BE2C (cell line): ENCODE measurements at regions not wholly inside any gene's neighbourhood (a gene's known extent, or its start where the extent isn't known, plus 50 kb on each side); places are given as distances from the start of the nearest gene placed in this dataset.

Experiments used
- DNase-seq: peaks from one replicate; pipeline ENCODE4 v3.0.0-alpha.2; 2020
- H3K27me3 ChIP-seq: fragments of 250-450 bp; sonication (Bioruptor Pico); 2 replicates; pipeline ENCODE4 v1.5.1; 2020; ENCODE audit warnings: mild to moderate bottlenecking
- H3K36me3 ChIP-seq: fragments of 250-450 bp; sonication (Bioruptor Pico); 2 replicates; pipeline ENCODE4 v1.5.1; 2020; ENCODE audit warnings: mild to moderate bottlenecking
- H3K4me1 ChIP-seq: fragments of 250-450 bp; sonication (Bioruptor Pico); 2 replicates; pipeline ENCODE4 v1.5.1; 2020
- H3K4me3 ChIP-seq: 2 replicates; pipeline ENCODE4 v1.5.1; 2011; ENCODE audit warnings: low read depth, low read length
- H3K9me3 ChIP-seq: fragments of 250-450 bp; sonication (Bioruptor Pico); 2 replicates; pipeline ENCODE4 v1.5.1; 2020
- TF ChIP-seq, protein P1 (sequence below): IDR thresholded peaks from 2 replicates; pipeline ENCODE4 v1.5.1; 2012; ENCODE audit warnings: mild to moderate bottlenecking, low read depth, low read length

DNA sequence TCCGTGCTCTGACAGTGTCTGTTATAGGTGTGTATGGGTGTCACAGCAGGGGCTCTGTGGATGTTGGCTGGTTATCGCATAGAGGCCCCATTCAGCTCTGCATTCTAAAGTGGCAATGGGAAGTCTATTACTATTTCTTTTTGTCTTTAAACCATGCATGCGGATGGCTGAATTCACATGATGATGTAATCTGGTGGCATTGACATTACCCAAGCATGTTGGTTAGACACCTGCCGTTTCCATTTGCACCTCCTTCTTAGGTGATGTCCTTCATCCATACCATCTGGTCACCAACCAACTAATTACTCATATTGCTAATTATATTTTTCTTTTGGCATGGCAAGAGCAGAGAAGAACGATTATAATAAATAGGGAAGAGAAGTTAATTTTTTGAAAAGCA, 270.8 kb upstream of the RGS6 start:
- no peaks in the 10 kb centered on the region for H3K36me3 ChIP-seq
- no peaks in the 10 kb centered on the region for H3K9me3 ChIP-seq
- no peak overlapping the region for H3K4me3 ChIP-seq
- TF ChIP-seq, protein P1, sequence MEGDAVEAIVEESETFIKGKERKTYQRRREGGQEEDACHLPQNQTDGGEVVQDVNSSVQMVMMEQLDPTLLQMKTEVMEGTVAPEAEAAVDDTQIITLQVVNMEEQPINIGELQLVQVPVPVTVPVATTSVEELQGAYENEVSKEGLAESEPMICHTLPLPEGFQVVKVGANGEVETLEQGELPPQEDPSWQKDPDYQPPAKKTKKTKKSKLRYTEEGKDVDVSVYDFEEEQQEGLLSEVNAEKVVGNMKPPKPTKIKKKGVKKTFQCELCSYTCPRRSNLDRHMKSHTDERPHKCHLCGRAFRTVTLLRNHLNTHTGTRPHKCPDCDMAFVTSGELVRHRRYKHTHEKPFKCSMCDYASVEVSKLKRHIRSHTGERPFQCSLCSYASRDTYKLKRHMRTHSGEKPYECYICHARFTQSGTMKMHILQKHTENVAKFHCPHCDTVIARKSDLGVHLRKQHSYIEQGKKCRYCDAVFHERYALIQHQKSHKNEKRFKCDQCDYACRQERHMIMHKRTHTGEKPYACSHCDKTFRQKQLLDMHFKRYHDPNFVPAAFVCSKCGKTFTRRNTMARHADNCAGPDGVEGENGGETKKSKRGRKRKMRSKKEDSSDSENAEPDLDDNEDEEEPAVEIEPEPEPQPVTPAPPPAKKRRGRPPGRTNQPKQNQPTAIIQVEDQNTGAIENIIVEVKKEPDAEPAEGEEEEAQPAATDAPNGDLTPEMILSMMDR = no peak
- DNase-seq = no peak
- H3K4me1 ChIP-seq = peaks cover 23% of the 10 kb centered on the region
- no peaks in the 10 kb centered on the region for H3K27me3 ChIP-seq

DNA sequence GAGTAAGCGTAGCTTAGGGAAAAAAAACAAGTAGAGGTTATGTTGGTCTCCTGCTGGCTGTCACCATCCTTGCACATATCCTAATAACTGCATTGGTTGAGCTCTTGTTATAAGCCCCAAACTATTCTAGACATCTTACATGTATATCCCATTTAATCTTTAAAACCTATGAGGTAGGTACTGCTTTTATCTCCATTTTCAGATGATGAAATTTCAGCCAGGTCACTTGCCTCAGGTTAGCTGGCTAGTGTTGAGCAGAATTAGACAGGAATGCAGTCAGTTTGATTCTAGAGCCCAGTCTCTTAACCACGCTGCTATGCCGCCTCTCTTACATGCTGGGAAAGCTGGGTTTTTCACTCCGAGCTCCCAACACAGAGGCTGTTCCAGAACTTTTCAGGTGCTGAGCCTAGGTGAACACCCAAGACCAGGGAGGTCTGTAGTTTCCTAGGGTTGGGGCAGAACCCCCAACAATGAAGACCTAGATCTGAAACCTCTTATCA, 269.9 kb upstream of the RGS6 start:
- Histone ChIP-seq H3K4me3 (no peak overlapping the region), H3K9me3 (no peaks in the 10 kb centered on the region), H3K4me1 (peaks cover 23% of the 10 kb centered on the region), H3K27me3 (no peaks in the 10 kb centered on the region), H3K36me3 (no peaks in the 10 kb centered on the region)
- no peak for DNase-seq
- TF ChIP-seq, protein P1 = no peak

- Histone ChIP-seq H3K9me3 (no peaks in the 10 kb centered on the region), H3K4me3 (no peak overlapping the region), H3K27me3 (no peaks in the 10 kb centered on the region), H3K36me3 (no peaks in the 10 kb centered on the region), H3K4me1 (peaks cover 10% of the 10 kb centered on the region)
- TF ChIP-seq, protein P1 = no peak
- no peak for DNase-seq
Measured at GRCh38 chr14:71665157-71665556, 267.1 kb upstream of the RGS6 start.

- TF ChIP-seq, protein P1 = no peak
- peaks cover 10% of the 10 kb centered on the region for H3K4me1 ChIP-seq
Measured at GRCh38 chr14:71665781-71666180, 266.4 kb upstream of the RGS6 start.

GRCh38 chr14:71666571-71667145, 265.6 kb upstream of the RGS6 start:
- H3K4me3 ChIP-seq = no peak overlapping the region
- peaks cover 10% of the 10 kb centered on the region for H3K4me1 ChIP-seq
- DNase-seq = no peak
- no peaks in the 10 kb centered on the region for H3K9me3 ChIP-seq
- TF ChIP-seq, protein P1 = no peak
- no peaks in the 10 kb centered on the region for H3K27me3 ChIP-seq
- no peaks in the 10 kb centered on the region for H3K36me3 ChIP-seq

More at GRCh38 chr14:71665781-71666180, 266.4 kb upstream of the RGS6 start:
- no peaks in the 10 kb centered on the region for H3K27me3 ChIP-seq
- no peak overlapping the region for H3K4me3 ChIP-seq
- no peaks in the 10 kb centered on the region for H3K36me3 ChIP-seq
- DNase-seq = no peak
- no peaks in the 10 kb centered on the region for H3K9me3 ChIP-seq

DNA sequence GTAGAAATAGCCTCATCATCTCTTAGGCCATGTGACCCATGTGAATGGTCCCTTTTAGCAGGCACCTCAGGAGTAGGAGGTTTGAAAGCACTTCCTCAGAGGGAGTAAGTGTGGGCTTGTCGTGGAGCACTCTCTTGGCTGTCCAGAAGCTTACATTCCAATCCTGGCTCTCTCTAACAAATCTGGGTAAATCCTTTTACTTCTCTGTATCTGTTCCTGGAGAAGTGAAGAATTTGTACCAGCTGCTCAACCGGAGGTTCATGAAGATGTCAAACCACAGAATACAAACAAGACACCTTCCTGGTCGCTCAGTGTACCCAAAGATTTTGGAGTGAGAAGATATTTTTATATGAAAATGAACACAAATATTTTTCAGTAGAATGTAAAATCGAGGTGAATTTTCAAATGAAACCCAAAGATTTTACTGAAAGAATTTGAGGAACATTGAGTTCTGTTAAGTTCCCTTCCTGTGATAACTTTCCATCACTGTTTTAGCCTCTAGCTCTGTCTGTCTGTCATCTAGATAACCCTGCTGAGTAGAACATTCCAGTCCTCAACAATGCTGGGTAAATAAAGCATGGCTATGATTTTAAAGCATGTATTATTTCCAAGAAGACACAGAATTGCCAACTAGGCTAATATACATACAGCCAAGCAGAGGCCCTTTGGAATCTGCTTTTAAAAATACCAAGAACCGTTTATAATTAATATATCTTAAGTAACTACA, 263.9 kb upstream of the RGS6 start:
- Histone ChIP-seq H3K4me1 (peaks cover 16% of the 10 kb centered on the region), H3K27me3 (no peaks in the 10 kb centered on the region), H3K4me3 (no peak overlapping the region), H3K9me3 (no peaks in the 10 kb centered on the region), H3K36me3 (no peaks in the 10 kb centered on the region)
- DNase-seq = no peak
- TF ChIP-seq, protein P1 = no peak
